HEK293T (cell line): ENCODE measurements at regions not wholly inside any gene's neighbourhood (a gene's known extent, or its start where the extent isn't known, plus 50 kb on each side); places are given as distances from the start of the nearest gene placed in this dataset.

ENCODE experiments used
- ARNT ChIP-seq: fragments of 450-650 bp; IDR thresholded peaks from 2 replicates; pipeline ENCODE4 v1.6.1; 2017; ENCODE audit warnings: mild to moderate bottlenecking
- BHLHE40 ChIP-seq: fragments of 450-650 bp; IDR thresholded peaks from 2 replicates; pipeline ENCODE4 v1.6.1; 2016; ENCODE audit warnings: mild to moderate bottlenecking, moderate library complexity, borderline replicate concordance
- CTBP1 ChIP-seq: fragments of 450-650 bp; IDR thresholded peaks from 2 replicates; pipeline ENCODE4 v1.6.1; 2016; ENCODE audit warnings: borderline replicate concordance
- ELF4 ChIP-seq: fragments of 450-650 bp; IDR thresholded peaks from 2 replicates; pipeline ENCODE4 v1.6.1; 2017; ENCODE audit warnings: antibody characterized with exemption
- FOXA1 ChIP-seq: fragments of 450-650 bp; IDR thresholded peaks from 2 replicates; pipeline ENCODE4 v1.6.1; 2016; ENCODE audit warnings: mild to moderate bottlenecking
- FOXK2 ChIP-seq: fragments of 450-650 bp; IDR thresholded peaks from 2 replicates; pipeline ENCODE4 v1.6.1; 2016; ENCODE audit warnings: mild to moderate bottlenecking
- FOXM1 ChIP-seq: fragments of 450-650 bp; IDR thresholded peaks from 2 replicates; pipeline ENCODE4 v1.6.1; 2017; ENCODE audit warnings: mild to moderate bottlenecking, borderline replicate concordance
- HDGF ChIP-seq: fragments of 450-650 bp; IDR thresholded peaks from 2 replicates; pipeline ENCODE4 v1.6.1; 2017; ENCODE audit warnings: antibody characterized with exemption, borderline replicate concordance
- L3MBTL2 ChIP-seq: fragments of 450-650 bp; conservative IDR thresholded peaks from 2 replicates; pipeline ENCODE4 v1.6.1; 2016; ENCODE audit warnings: mild to moderate bottlenecking
- NFRKB ChIP-seq: fragments of 450-650 bp; IDR thresholded peaks from 2 replicates; pipeline ENCODE4 v1.6.1; 2016; ENCODE audit warnings: mild to moderate bottlenecking, moderate library complexity
- SP1 ChIP-seq: fragments of 450-650 bp; IDR thresholded peaks from 2 replicates; pipeline ENCODE4 v1.6.1; 2017
- SUZ12 ChIP-seq: fragments of 450-650 bp; IDR thresholded peaks from 2 replicates; pipeline ENCODE4 v1.6.1; 2016; ENCODE audit warnings: mild to moderate bottlenecking
- ZNF384 ChIP-seq: fragments of 450-650 bp; IDR thresholded peaks from 2 replicates; pipeline ENCODE4 v1.6.1; 2016

DNA sequence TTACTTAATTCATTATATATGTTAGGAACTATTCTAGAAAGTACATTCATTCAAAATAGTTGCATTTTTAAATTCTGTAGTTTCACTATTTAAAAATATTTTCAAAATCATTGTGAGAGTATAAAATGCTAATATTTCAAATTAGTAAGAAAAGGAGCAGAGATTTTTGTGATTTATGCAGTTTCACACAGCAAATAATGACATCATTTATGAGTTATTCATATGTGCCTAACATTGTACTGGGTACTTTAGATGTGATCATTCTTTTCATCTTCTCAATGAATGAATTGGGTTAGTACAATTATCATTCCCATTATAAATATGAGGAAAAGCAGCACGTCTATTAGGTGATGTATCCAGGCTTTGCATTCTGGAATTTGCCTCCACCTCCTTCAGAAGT lies 1451.0 kb upstream of the IGFBP7 start:
- TF ChIP-seq NFRKB (no peak), ARNT (no peak), BHLHE40 (no peak), FOXM1 (no peak), FOXA1 (no peak), SP1 (no peak), SUZ12 (no peak), ZNF384 (no peak), HDGF (no peak), ELF4 (no peak), FOXK2 (no peak), CTBP1 (no peak), L3MBTL2 (no peak)
